Activated CD4-positive, alpha-beta T cell treated with anti-CD3 and anti-CD28 coated beads, Interleukin-2, Interleukin-6, amounts not matched to agents 100 ng/mL and 50 ng/mL, durations not matched to agents 16 hours and 8 hours (primary cell): ENCODE measurements at regions not wholly inside any gene's neighbourhood (a gene's known extent, or its start where the extent isn't known, plus 50 kb on each side); places are given as distances from the start of the nearest gene placed in this dataset.
A peak's percentile ranks its signal among the peaks of the same experiment; 100 is the strongest.
"Not testable (repeated sequence)": the region's sequence is repeated elsewhere in the genome, so short reads cannot be mapped to it uniquely, and the experiment has no call there.

Experiments used
- DNase-seq: peaks from one replicate; pipeline ENCODE4 v3.0.0-alpha.2; 2020

DNA sequence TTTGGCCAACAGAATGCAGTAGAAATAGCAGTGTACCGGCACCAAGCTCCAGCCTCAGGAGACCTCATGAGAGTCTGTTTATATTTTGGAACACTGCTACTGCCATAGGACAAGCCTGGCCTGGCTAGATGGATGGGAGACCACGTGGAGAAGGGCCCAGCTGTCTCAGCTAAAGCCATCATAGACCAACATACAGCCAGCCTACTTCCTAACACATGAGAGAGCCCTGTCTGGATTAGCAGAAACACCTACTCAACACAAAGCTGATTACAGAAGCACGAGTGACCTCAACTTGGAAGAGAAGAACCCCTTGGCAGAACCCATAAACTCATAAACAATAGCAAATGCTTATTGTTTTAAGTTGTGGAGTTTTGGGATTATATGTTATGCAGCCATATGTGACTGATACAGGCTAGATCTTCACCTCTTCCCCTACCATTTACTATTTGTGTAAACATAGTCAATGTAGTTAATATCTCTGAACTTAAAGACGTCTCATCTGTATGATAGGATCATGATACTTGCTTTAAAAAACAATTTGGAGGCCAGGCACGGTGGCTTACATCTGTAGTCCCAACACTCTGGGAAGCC lies 199.4 kb upstream of the ZNF217 start:
- no peak for DNase-seq

DNA sequence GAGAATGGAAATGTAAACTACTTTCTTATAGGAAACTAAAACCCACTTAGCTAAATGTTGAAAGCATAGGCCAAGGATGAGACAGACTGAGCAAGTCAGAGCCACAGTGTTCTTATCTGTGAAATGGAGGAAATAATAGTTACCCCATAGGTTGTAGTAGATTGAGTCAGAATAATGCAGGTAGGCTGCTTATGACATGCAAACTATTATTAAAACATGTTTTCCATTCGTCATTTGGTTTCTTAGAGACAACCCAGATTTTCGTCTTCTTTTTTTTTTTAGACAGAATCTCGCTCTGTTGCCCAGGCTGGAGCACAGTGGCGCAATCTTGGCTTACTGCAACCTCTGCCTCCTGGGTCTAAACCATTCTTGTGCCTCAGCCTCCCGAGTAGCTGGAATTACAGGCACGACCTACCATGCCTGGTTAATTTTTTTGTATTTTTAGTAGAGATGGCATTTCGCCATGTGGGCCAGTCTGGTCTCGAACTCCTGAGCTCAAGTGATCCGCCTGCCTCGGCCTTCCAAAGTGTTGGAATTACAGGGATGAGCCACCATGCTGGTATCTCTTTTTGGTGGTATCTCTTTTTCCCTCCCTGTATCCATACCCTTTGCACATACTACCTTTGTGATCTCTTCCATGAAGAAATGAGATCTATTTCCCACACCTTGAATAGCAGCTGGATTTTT lies 196.5 kb upstream of the ZNF217 start:
- DNase-seq, result peak; percentile 9

DNA sequence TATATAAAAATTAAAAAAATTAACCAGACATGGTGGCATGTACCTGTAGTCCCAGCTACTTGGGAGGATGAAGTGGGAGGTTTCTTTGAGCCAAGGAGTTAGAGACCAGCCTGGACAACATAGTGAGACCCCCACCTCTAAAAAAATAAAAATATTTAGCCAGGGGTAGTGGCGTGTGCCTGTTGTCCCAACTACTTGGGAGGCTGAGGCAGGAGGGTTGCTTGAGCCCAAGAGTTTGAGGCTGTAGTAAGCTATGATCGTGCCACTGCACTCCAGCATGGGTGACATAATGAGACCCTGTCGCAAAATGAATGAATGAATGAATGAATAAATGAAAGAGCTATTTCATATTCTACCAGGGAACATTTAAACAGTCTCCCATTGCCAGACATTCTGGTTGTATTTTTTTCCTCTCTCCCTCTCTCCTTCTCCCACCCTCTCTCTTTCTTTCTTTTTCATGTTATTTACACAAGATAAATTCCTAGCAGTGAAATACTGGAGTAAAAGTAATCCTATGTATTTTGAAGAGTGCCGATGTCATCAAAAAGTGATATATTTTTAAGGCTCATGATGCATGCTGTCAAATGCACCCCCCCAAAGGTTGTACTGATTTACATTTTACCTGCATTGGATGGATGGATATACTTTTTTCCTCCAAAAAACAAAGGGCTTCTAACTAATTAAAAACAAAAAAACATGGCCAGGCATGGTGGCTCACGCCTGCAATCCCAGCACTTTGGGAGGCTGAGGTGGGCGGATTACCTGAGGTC lies 194.8 kb upstream of the ZNF217 start:
- no peak for DNase-seq

DNA sequence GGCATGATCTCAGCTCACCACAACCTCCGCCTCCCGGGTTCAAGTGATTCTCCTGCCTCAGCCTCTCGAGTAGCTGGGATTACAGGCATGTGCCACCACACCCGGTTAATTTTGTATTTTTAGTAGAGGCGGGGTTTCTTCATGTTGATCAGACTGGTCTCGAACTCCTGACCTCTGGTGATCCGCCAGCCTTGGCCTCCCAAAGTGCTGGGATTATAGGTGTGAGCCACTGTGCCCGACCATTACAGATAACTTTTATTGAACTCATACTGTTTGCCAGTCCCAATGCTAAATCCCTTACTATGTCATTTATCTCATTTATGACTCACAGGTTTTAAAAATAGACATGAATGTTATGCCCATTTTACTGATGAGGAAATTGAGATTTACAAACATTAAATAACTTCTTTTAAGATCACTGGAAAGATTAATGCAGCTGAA lies 193.9 kb upstream of the ZNF217 start:
- DNase-seq, result not testable (repeated sequence)

DNA sequence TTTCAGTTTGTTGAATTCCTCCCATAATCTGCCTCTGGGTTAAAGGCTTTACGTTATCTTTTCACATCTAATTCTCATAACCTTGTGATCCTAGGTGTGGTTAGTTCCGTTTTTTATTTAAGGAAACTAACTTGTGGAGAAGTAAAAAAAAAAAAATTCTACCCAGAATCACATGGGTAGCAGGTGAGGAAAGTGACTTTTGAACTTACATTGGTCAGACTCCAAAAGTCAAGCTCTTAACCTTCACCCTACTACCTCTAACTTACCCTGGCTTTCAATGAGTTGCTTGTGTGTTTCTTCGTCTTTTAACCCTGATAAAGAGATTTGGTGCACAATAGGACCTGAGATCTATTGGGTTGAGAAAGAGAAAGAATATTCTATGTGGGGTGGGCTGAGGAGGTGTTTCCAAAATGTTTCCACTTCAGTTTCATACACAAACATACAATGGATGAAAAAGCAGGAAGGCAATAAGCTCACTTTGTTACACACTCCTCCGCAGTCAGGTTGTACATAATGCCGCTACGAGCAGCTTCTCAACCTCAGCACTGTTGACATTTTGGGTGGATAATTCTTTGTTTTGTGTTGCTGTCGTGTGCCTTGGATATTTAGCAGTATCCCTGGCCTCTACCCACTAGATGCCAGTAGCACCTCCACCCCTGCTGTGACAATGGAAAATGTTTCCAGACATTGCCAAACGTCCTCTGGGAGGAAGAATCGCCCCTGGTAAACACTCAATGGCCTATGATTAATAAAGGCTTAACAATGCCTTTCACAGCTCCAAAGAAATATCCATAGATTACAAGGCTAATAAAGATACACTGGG lies 193.0 kb upstream of the ZNF217 start:
- DNase-seq, result no peak

GRCh38 chr20:53786071-53786444 lies 192.4 kb upstream of the ZNF217 start:
- DNase-seq, result no peak

DNA sequence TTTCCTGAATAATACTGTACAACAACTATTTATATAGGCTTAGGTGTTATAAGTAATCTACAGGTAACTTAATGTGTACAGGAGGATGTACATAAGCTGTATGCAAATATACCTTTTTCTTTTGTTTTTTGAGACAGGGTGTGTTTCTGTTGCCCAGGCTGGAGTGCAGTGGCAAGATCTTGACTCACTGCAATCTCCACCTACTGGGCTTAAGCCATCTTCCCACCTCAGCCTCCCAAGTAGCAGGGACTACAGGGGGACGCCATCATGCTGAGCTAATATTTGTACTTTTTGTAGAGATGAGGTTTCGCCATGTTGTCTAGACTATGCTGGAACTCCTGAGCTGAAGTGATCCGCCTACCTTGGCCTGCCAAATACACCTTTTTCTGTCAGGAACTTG lies 191.7 kb upstream of the ZNF217 start:
- no peak for DNase-seq

DNA sequence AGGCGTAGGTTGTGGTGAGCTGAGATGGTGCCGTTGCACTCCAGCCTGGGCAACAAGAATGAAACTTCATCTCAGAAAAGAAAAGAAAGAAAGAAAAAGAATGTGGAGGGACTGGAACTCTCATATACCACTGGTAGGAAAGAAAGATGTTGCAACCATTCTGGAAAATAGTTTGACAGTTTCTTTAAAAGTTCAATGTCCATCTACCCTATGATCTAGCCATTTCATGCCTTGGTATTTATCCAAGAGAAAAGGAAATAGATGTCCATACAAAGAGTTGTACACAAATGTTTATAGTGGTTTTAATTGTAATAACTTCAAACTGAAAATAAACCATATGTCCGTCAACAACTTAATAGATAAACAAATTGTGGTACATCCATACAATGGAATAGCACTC lies 190.1 kb upstream of the ZNF217 start:
- no peak for DNase-seq

GRCh38 chr20:53782612-53783246 lies 189.1 kb upstream of the ZNF217 start:
- DNase-seq, result no peak

GRCh38 chr20:53779822-53780221 lies 186.2 kb upstream of the ZNF217 start:
- no peak for DNase-seq

DNA sequence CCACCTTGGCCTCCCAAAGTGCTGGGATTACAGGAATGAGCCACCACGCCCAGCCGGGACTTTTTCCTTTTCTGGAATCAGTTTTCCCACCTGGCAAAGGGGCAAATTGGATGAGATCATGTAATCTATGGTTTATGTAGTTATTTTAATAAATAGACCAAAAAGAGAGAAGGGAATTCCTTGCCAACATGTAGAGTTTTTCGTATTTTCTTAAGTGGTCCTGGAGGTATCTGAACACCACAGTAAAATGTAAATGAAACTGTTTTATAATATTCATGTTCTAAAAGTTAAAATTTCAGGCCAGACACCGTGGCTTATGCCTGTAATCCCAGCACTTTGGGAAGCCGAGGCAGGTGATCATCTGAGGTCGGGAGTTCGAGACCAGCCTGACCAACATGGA lies 185.1 kb upstream of the ZNF217 start:
- DNase-seq, result no peak

GRCh38 chr20:53778041-53778516 lies 184.4 kb upstream of the ZNF217 start:
- no peak for DNase-seq

GRCh38 chr20:53777402-53777801 lies 183.8 kb upstream of the ZNF217 start:
- not testable (repeated sequence) for DNase-seq

DNA sequence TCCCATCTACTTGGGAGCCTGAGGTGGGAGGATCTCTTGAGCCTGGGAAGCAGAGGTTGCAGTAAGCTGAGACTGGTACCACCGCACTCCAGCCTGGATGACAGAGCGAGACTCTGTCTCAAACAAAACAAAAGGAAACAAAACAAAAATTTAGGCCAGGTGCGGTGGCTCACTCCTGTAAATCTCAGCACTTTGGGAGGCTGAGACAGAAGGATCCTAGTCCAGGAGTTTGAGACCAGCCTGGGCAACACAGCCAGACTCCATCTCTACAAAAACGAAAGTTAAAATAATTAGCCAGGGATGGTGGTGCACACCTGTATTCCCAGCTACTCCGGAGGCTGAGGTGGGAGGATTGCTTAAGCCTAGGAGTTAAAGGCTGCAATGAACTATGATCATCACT lies 183.2 kb upstream of the ZNF217 start:
- DNase-seq, result no peak

GRCh38 chr20:53774461-53775203 lies 181.0 kb upstream of the ZNF217 start:
- no peak for DNase-seq

- no peak for DNase-seq
These were observed 180.3 kb upstream of the ZNF217 start for GRCh38 chr20:53773792-53774401.

DNA sequence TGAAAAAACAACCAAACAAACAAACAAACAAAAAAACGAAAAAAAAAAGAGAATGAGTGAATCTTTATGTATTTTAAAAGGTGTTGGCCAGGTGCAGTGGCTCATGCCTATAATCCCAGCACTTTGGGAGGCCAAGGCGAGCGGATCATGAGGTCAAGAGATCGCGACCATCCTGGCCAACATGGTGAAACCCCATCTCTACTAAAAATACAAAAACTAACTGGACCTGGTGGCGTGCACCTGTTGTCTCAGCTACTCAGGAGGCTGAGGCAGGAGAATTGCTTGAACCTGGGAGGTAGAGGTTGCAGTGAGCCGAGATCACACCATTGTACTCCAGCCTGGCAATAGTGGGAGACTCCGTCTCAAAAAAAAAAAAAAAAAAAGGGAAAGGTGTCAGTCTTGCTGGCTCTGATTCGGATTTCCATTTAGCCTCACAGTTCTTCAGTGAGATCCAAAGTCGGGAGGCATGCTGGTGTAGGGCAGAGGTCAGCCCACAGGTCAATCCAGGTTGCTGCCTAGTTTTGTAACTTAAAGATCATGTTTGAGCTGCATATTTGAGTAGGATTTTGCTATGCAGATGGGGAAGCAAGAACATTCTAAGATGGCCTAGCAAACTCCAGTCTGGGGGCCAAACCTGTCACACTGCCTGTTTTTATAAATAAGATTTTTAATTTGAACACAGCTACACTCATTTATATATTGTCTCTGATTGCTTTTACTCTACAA lies 179.6 kb upstream of the ZNF217 start:
- DNase-seq, result not testable (repeated sequence)

GRCh38 chr20:53769041-53769440 lies 175.4 kb upstream of the ZNF217 start:
- DNase-seq, result no peak

DNA sequence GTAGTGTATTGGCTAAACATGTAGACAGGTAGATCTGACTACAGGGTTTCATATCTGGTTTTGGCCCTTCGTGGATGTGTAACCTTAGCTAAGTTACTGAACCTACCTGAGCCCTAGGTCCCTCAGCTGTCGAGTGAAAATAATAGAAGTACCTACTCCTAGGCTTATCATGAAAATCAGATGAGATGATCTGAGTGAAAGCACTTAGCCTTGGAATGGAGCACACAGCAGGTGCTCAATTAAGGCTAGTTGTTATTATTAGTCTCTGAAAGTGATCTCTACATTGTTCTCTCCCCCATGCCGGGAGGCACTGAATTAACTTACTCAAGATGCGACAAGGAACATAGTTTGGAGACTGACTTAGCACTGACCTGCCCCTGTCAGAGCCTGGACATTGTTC lies 174.7 kb upstream of the ZNF217 start:
- DNase-seq, result no peak

DNA sequence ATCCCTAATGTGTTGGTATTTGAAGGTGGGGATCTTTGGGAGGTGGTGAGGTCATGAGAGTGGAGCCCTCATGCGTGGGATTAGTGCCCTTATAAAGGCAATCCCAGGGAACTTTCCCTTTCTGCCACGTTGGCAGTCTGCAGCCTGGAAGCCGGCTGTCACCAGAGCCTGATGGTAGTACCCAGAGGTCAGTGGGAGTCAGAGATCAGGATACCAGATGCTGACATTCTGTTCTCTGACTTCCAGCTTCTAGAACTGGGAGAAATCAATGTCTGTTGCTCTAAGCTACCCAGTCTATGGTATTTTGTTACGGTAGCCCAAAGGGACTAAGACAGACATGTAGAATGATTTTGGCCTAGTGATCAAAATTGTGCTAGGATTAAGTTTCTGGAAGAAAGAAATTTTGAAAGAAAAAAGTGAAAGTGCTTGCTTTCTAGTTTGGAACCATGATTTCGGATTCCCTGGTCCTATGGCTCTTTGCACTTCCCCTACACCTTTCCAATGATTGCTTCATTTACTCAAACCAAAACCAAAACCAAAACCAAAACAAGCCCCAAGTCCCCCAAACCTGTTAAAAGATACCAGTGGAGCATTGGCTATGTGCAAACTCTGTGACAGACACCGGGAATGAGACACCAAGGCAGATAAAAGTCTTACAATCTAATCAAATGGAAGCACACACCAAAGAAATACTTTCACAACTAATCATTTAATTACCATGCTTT lies 173.7 kb upstream of the ZNF217 start:
- peak; percentile 29 for DNase-seq
